Common myeloid progenitor, CD34-positive (primary cell): ENCODE measurements at regions not wholly inside any gene's neighbourhood (a gene's known extent, or its start where the extent isn't known, plus 50 kb on each side); places are given as distances from the start of the nearest gene placed in this dataset.

Source experiments
- CTCF ChIA-PET: fragments of 350-600 bp; sonication (Branson Sonifier 250); formaldehyde crosslinking; loops from one replicate; lab custom pipeline; 2021; ENCODE audit warnings: antibody characterized with exemption; lab: Charles Lee
- POLR2A ChIA-PET: fragments of 350-600 bp; sonication (Branson Sonifier 250); formaldehyde crosslinking; loops from one replicate; lab custom pipeline; 2021; ENCODE audit warnings: antibody characterized with exemption; lab: Charles Lee
- DNase-seq, 3 donors: peaks; one replicate each; pipeline versions ENCODE4 v3.0.0 to v3.0.0-alpha.2; 2013
- H3K27ac ChIP-seq, 2 experiments: 1 replicate in 1 of 2; 2 replicates in 1 of 2; pipeline ENCODE4 v1.7.0; 2013; ENCODE audit warnings: inconsistent platforms in 2 of 2, low read length in 2 of 2, mild to moderate bottlenecking in 2 of 2, low read depth in 1 of 2, moderate library complexity in 1 of 2; ENCODE audit not compliant: severe bottlenecking in 2 of 2, insufficient read depth in 1 of 2, poor library complexity in 1 of 2
- H3K27me3 ChIP-seq, 5 experiments: replicated peaks in 2 of 5; 1 replicate in 3 of 5; 2 replicates in 2 of 5; pipeline versions ENCODE4 v1.6.1 to v1.7.0; 2013; ENCODE audit warnings: low read length in 4 of 5, mild to moderate bottlenecking in 2 of 5, moderate library complexity in 2 of 5, inconsistent platforms in 1 of 5; ENCODE audit not compliant: insufficient read depth in 5 of 5, control insufficient read depth in 4 of 5
- H3K36me3 ChIP-seq, 4 experiments: 1 replicate in 2 of 4; 2 replicates in 2 of 4; pipeline versions ENCODE4 v1.6.1 to v1.7.0; 2013; ENCODE audit warnings: low read length in 3 of 4, control low read depth in 1 of 4, mild to moderate bottlenecking in 1 of 4; ENCODE audit not compliant: control insufficient read depth in 4 of 4, insufficient read depth in 4 of 4
- H3K4me1 ChIP-seq, 4 experiments: 1 replicate in 3 of 4; 2 replicates in 1 of 4; pipeline versions ENCODE4 v1.6.1 to v1.7.1; 2013; ENCODE audit warnings: low read length in 3 of 4, mild to moderate bottlenecking in 3 of 4, control low read depth in 1 of 4, inconsistent platforms in 1 of 4, moderate library complexity in 1 of 4; ENCODE audit not compliant: control insufficient read depth in 4 of 4, insufficient read depth in 4 of 4; ENCODE audit errors: control extremely low read depth in 1 of 4
- H3K4me3 ChIP-seq, 7 experiments: 1 replicate in 4 of 7; 2 replicates in 3 of 7; pipeline versions ENCODE4 v1.5.1 to v1.7.0; 2013; ENCODE audit warnings: mild to moderate bottlenecking in 7 of 7, low read length in 6 of 7, moderate library complexity in 6 of 7, inconsistent platforms in 2 of 7, low read depth in 2 of 7, control low read depth in 1 of 7; ENCODE audit not compliant: insufficient read depth in 4 of 7, control insufficient read depth in 1 of 7; ENCODE audit errors: extremely low read depth in 1 of 7
- H3K9me3 ChIP-seq, 5 experiments: 1 replicate in 4 of 5; 2 replicates in 1 of 5; pipeline versions ENCODE4 v1.6.1 to v1.7.1; 2013; ENCODE audit warnings: low read length in 4 of 5, mild to moderate bottlenecking in 2 of 5, inconsistent platforms in 1 of 5, low read depth in 1 of 5, moderate library complexity in 1 of 5; ENCODE audit not compliant: control insufficient read depth in 4 of 5, insufficient read depth in 2 of 5; ENCODE audit errors: control extremely low read depth in 1 of 5
- WGBS: methylation state at CpG from one replicate; pipeline ENCODE4 v1.1.5; 2013; ENCODE audit not compliant: insufficient coverage; 5-methylcytosine and 5-hydroxymethylcytosine counted together

DNA sequence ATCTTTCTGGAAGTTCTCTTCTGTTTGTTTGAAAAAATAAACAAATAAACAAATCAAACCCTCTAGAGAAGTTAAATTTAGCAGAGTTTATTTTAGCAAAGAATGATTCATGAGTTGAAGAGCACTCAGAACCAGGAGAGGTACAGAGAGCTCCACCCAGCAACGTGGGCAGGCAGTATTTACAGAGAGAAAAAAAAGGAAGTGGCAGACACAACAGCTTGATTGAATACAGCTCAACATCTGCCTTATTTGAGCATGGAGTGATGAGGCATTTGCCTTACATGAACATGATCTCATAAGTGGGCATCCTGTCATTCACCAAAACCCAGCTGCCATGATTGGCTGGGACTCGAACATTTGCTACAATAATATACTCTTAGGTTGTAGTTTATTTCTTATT, 381.6 kb upstream of the ADAMTS16 start:
- H3K27ac ChIP-seq = no peak overlapping the region
- no peaks in the 10 kb centered on the region for H3K36me3 ChIP-seq
- no peaks in the 10 kb centered on the region for H3K27me3 ChIP-seq
- no peaks in the 10 kb centered on the region for H3K4me1 ChIP-seq
- DNase-seq = no peak
- H3K4me3 ChIP-seq = no peak overlapping the region
- H3K9me3 ChIP-seq = peaks cover 0 to 1% (median 0%) of the 10 kb centered on the region in 5 experiments
- ChIA-PET CTCF (no interaction called here), POLR2A (no interaction called here)
- WGBS = 20% methylated on average over 1 of the region's 2 CpGs

DNA sequence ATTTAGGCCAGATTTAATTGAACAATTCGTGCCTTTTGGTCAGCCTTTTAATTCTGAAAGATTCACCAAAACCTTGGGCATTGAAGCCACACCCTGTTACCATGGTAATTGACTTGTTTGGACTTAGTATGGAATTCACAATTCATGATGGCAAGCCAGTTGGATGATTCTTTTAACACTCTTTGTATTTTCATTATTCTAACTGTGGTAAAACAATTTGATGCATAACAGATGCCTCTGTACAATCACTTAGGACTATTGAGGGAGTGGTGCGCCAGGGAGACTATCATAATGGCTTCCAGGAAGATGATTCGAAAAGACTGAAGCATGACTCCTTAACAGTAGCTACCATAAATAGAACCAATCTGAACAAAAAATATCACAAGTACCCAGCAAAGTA, 381.1 kb upstream of the ADAMTS16 start:
- ChIA-PET CTCF (no interaction called here), POLR2A (no interaction called here)
- Histone ChIP-seq H3K36me3 (no peaks in the 10 kb centered on the region), H3K9me3 (peaks cover 0 to 1% (median 0%) of the 10 kb centered on the region in 5 experiments), H3K4me1 (no peaks in the 10 kb centered on the region), H3K4me3 (no peak overlapping the region), H3K27me3 (no peaks in the 10 kb centered on the region), H3K27ac (no peak overlapping the region)
- 50% methylated on average over 1 of the region's 3 CpGs for WGBS
- DNase-seq = no peak

DNA sequence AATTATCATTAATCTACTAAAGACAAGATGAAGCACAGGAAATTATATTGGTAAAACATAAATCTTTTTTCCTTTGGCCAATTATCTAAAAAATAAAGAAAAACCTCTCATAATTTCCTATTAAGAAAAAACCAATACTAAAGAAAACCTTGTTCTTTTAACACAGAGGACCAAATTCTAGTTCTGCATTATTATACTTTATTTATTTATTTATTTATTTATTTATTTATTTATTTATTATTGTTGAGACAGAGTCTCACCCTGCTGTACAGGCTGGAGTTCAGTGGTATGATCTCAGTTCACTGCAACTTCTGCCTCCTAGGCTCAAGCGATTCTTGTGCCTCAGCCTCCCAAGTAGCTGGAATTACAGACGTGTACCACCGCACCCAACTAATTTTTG, 377.8 kb upstream of the ADAMTS16 start:
- no peaks in the 10 kb centered on the region for H3K4me1 ChIP-seq
- 100% methylated on average over 2 of the region's 3 CpGs for WGBS
- H3K4me3 ChIP-seq = no peak overlapping the region
- ChIA-PET CTCF (no interaction called here), POLR2A (no interaction called here)
- H3K9me3 ChIP-seq = no peaks in the 10 kb centered on the region
- H3K27me3 ChIP-seq = no peaks in the 10 kb centered on the region
- H3K27ac ChIP-seq = no peak overlapping the region
- H3K36me3 ChIP-seq = no peaks in the 10 kb centered on the region
- no peak for DNase-seq

DNA sequence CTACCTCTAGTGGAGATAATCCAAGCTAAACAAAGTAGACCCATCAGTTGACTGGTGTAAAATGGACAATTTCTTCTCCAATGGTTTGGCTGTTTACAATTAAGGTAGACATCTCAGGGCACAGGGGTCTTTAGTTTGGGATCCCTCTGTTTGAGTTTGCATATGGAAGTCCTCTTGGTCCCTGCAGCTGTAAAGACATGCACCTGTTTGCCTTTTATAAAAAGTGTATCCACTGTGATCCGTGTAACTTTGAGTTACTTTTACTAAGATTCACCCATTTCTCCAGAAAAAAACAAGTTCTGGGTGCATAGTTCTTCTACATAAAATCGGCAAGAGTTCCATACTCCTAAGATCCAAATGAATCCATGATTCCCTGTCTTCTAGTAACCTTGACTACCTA, 374.7 kb upstream of the ADAMTS16 start:
- Histone ChIP-seq H3K27ac (no peak overlapping the region), H3K4me1 (no peaks in the 10 kb centered on the region), H3K36me3 (no peaks in the 10 kb centered on the region), H3K9me3 (no peaks in the 10 kb centered on the region), H3K27me3 (no peaks in the 10 kb centered on the region), H3K4me3 (no peak overlapping the region)
- POLR2A ChIA-PET = no interaction called here
- CTCF ChIA-PET = no interaction called here
- 92% methylated on average over 2 of the region's 2 CpGs for WGBS
- DNase-seq = no peak

DNA sequence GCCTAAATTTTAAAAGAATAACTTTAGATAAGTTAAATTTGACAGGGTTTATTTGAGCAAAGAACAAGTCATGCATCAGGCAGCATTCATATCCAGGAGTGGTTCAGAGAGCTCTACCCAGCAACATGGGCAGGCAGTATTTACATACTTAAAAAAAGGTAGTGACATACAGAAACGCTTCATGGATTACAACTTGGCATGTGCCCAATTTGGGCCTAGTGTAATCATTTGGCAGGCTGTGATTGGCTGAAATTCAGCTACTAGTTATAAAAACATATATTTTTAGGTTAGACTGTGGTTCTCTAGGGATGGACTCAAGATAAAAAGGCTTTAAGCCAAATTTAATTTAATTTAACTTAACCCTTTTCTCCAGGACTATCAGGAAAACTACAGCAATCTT, 374.0 kb upstream of the ADAMTS16 start:
- no peaks in the 10 kb centered on the region for H3K27me3 ChIP-seq
- H3K4me1 ChIP-seq = no peaks in the 10 kb centered on the region
- POLR2A ChIA-PET = interaction anchor here (0.6 kb wide), 1 partner anchor 17 kb away, joined by 3 read pairs; no protein-coding TSS in a partner anchor
- no CpG with 5 or more reads among the region's 1 CpG for WGBS
- no peak for DNase-seq
- no peak overlapping the region for H3K27ac ChIP-seq
- H3K9me3 ChIP-seq = no peaks in the 10 kb centered on the region
- CTCF ChIA-PET = no interaction called here
- no peak overlapping the region for H3K4me3 ChIP-seq
- no peaks in the 10 kb centered on the region for H3K36me3 ChIP-seq

DNA sequence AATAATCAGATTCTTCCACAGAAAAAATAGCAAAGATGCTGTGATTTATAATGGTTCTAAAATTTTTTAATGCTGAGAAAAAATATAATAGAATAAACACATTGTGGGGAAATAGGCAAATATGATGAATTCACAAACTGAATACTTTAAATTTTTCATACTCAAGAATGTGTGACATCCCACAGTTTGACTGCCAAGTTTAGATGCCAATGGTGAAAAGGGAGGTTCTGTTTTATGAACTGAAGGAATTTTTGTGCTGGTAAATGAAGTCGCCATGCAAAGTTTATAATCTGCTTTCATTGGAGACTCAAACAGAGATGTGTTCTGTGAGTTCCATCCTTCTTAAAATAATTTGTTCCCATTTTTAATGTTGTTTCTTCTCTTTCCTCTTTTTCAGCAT, 367.5 kb upstream of the ADAMTS16 start:
- no CpG with 5 or more reads among the region's 1 CpG for WGBS
- Histone ChIP-seq H3K27ac (no peak overlapping the region), H3K36me3 (no peaks in the 10 kb centered on the region), H3K27me3 (no peaks in the 10 kb centered on the region), H3K9me3 (peaks cover 0 to 1% (median 0%) of the 10 kb centered on the region in 5 experiments), H3K4me3 (no peak overlapping the region), H3K4me1 (no peaks in the 10 kb centered on the region)
- no peak for DNase-seq
- ChIA-PET POLR2A (no interaction called here), CTCF (no interaction called here)

DNA sequence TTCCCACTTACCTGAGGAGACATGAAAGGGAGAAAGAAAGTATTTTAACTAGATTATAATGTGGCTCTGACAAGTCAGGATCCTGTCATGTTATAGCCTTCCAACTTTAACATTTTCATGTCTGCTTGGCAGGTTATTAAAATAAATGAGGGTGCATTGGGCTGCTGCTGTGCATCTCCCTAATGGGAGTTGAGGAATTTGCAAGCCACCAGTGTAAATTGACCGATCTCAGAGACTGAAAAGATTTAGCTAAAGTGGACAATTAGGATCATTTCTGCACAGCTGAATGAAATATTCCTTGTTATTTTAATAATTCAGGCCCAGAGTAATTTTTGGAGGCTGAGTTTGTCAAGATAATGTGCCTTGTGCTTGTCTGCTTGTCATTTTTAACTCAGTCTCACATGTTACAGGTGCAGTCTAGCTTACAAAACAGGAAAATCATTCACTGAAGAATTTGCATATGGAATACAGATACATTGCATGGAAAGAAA, 366.3 kb upstream of the ADAMTS16 start:
- Histone ChIP-seq H3K4me3 (no peak overlapping the region), H3K36me3 (no peaks in the 10 kb centered on the region), H3K9me3 (peaks cover 0 to 1% (median 0%) of the 10 kb centered on the region in 5 experiments), H3K27me3 (no peaks in the 10 kb centered on the region), H3K27ac (no peak overlapping the region), H3K4me1 (no peaks in the 10 kb centered on the region)
- no peak for DNase-seq
- ChIA-PET POLR2A (no interaction called here), CTCF (no interaction called here)
- WGBS = 82% methylated on average over 1 of the region's 1 CpG
